ENCODE measurements at regions not wholly inside any gene's neighbourhood (a gene's known extent, or its start where the extent isn't known, plus 50 kb on each side); places are given as distances from the start of the nearest gene placed in this dataset.

- Mint-ChIP-seq H3K4me1 (peaks cover 14% of the 10 kb centered on the region), H3K9me3 (no peaks in the 10 kb centered on the region), H3K27me3 (ENCODE audit: low read depth) (no peaks in the 10 kb centered on the region), H3K4me3 (no peak overlapping the region), H3K36me3 (ENCODE audit: low read depth) (peaks cover 5% of the 10 kb centered on the region), H3K27ac (ENCODE audit: unreplicated experiment) (no peak overlapping the region)
- DNase-seq (ENCODE audit: low read depth, low spot score) = no peak
- TF ChIP-seq CTCF (conservative IDR thresholded peaks at IDR 0.05) = no peak
Observed at GRCh38 chr13:109397285-109397684, 389.1 kb downstream of the IRS2 start.

DNA sequence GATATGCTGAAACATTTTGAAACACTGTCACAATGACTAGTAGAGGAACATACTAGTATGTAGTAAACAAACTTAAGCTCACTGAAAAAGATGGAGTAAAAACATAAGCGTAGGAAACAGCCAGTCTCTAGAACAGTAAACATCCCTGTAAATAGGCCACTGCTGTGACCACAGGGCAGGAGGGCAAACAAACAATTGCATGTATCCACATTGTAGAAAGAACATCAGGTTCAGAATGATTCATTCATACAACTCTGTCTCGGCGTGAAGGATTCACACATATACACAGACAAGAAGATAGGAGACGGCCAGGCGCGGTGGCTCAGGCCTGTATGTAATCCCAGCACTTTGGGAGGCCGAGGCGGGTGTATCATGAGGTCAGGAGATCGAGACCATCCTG lies 390.1 kb downstream of the IRS2 start:
- no peaks in the 10 kb centered on the region for H3K27me3 Mint-ChIP-seq (ENCODE audit: low read depth)
- no peak for TF ChIP-seq CTCF (conservative IDR thresholded peaks at IDR 0.05)
- no peak for DNase-seq (ENCODE audit: low read depth, low spot score)
- H3K4me3 Mint-ChIP-seq = no peak overlapping the region
- H3K9me3 Mint-ChIP-seq = no peaks in the 10 kb centered on the region
- H3K4me1 Mint-ChIP-seq = peaks cover 14% of the 10 kb centered on the region
- no peak overlapping the region for H3K27ac Mint-ChIP-seq (ENCODE audit: unreplicated experiment)
- peaks cover 5% of the 10 kb centered on the region for H3K36me3 Mint-ChIP-seq (ENCODE audit: low read depth)

GRCh38 chr13:109395014-109395413 lies 391.4 kb downstream of the IRS2 start:
- Mint-ChIP-seq H3K27ac (ENCODE audit: unreplicated experiment) (no peak overlapping the region), H3K36me3 (ENCODE audit: low read depth) (peaks cover 3% of the 10 kb centered on the region), H3K9me3 (no peaks in the 10 kb centered on the region), H3K4me1 (peaks cover 6% of the 10 kb centered on the region), H3K4me3 (no peak overlapping the region), H3K27me3 (ENCODE audit: low read depth) (no peaks in the 10 kb centered on the region)
- DNase-seq (ENCODE audit: low read depth, low spot score) = no peak
- TF ChIP-seq CTCF (conservative IDR thresholded peaks at IDR 0.05) = no peak

GRCh38 chr13:109394311-109394988 lies 391.9 kb downstream of the IRS2 start:
- H3K4me3 Mint-ChIP-seq = no peak overlapping the region
- H3K36me3 Mint-ChIP-seq (ENCODE audit: low read depth) = peaks cover 3% of the 10 kb centered on the region
- no peak overlapping the region for H3K27ac Mint-ChIP-seq (ENCODE audit: unreplicated experiment)
- H3K27me3 Mint-ChIP-seq (ENCODE audit: low read depth) = no peaks in the 10 kb centered on the region
- H3K9me3 Mint-ChIP-seq = no peaks in the 10 kb centered on the region
- DNase-seq (ENCODE audit: low read depth, low spot score) = no peak
- no peak for TF ChIP-seq CTCF (conservative IDR thresholded peaks at IDR 0.05)
- H3K4me1 Mint-ChIP-seq = peaks cover 9% of the 10 kb centered on the region

GRCh38 chr13:109393045-109393444 lies 393.3 kb downstream of the IRS2 start:
- peaks cover 3% of the 10 kb centered on the region for H3K36me3 Mint-ChIP-seq (ENCODE audit: low read depth)
- no peak for TF ChIP-seq CTCF (conservative IDR thresholded peaks at IDR 0.05)
- no peak for DNase-seq (ENCODE audit: low read depth, low spot score)
- H3K27me3 Mint-ChIP-seq (ENCODE audit: low read depth) = no peaks in the 10 kb centered on the region
- peaks cover 16% of the 10 kb centered on the region for H3K4me1 Mint-ChIP-seq
- no peaks in the 10 kb centered on the region for H3K9me3 Mint-ChIP-seq
- H3K27ac Mint-ChIP-seq (ENCODE audit: unreplicated experiment) = no peak overlapping the region
- H3K4me3 Mint-ChIP-seq = no peak overlapping the region

All from neural crest cell (in vitro differentiated cells).